Tibial artery (tissue), 4 donors: ENCODE measurements at regions not wholly inside any gene's neighbourhood (a gene's known extent, or its start where the extent isn't known, plus 50 kb on each side); places are given as distances from the start of the nearest gene placed in this dataset.

Source experiments
- DNase-seq, 2 donors: peaks; one replicate each; pipeline ENCODE4 v3.0.0-alpha.2; 2019
- H3K27ac ChIP-seq, 2 donors: fragments of 200-600 bp; sonication (generic) in 1 of 2; 1 replicate in 1 of 2; 2 replicates in 1 of 2; pipeline ENCODE4 v1.5.1; 2018 to 2019; ENCODE audit warnings: mild to moderate bottlenecking in 1 of 2
- H3K27me3 ChIP-seq, 2 donors: fragments of 200-600 bp; sonication (generic) in 1 of 2; one replicate each; pipeline versions ENCODE4 v1.5.1 to v1.6.0; 2016 to 2019
- H3K36me3 ChIP-seq, 3 donors: fragments of 200-600 bp; sonication (generic) in 2 of 3; one replicate each; pipeline ENCODE4 v1.5.1; 2016 to 2019; ENCODE audit warnings: mild to moderate bottlenecking in 2 of 3
- H3K4me1 ChIP-seq, 4 donors: fragments of 200-600 bp; sonication (generic) in 2 of 4; 1 replicate in 3 of 4; 2 replicates in 1 of 4; pipeline ENCODE4 v1.5.1; 2016 to 2019
- H3K4me3 ChIP-seq, 2 donors: fragments of 200-600 bp; sonication (generic) in 1 of 2; 1 replicate in 1 of 2; 2 replicates in 1 of 2; pipeline ENCODE4 v1.5.1; 2018 to 2019; ENCODE audit warnings: mild to moderate bottlenecking in 2 of 2
- H3K9me3 ChIP-seq, 3 donors: fragments of 200-600 bp; sonication (generic) in 1 of 3; one replicate each; pipeline ENCODE4 v1.5.1; 2016 to 2019
- intact Hi-C: fragments of 100-400 bp; cut with DNase I; formaldehyde crosslinking; loops from one replicate; pipeline ENCODE4 v1.15.0; 2023; ENCODE audit warnings: low total_unique reads
- TF ChIP-seq, protein P1 (sequence below), 2 experiments: fragments of 200-600 bp in 1 of 2; fragments of 450-650 bp in 1 of 2; IDR thresholded peaks; one replicate each; pipeline ENCODE4 v1.5.1; 2017 to 2019; ENCODE audit warnings: antibody characterized with exemption in 2 of 2, mild to moderate bottlenecking in 1 of 2, moderate library complexity in 1 of 2

DNA sequence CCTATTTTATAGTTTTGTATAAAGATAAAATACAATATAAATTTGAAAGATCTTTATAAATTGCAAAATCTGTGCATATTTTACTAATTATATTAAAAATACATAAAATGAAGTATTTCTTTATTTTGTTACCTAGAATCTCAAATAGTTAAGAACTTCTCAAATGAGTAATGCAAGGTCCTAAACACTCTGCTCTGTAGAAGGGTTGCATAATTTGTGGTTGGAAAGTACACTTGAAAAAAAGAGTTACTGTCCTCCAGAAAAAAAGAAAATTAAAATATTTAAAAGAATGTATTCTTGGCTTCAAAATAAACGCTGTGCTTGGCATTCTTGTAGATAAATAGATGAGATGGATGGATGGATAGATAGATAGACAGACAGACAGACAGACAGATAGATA, 428.8 kb upstream of the CDH6 start:
- Histone ChIP-seq H3K4me3 (no peak overlapping the region), H3K4me1 (peaks cover 0 to 32% (median 5%) of the 10 kb centered on the region in 4 donors), H3K27me3 (no peaks in the 10 kb centered on the region), H3K27ac (no peak overlapping the region), H3K36me3 (no peaks in the 10 kb centered on the region), H3K9me3 (no peaks in the 10 kb centered on the region)
- intact Hi-C loops, result no loop called here
- TF ChIP-seq, protein P1, sequence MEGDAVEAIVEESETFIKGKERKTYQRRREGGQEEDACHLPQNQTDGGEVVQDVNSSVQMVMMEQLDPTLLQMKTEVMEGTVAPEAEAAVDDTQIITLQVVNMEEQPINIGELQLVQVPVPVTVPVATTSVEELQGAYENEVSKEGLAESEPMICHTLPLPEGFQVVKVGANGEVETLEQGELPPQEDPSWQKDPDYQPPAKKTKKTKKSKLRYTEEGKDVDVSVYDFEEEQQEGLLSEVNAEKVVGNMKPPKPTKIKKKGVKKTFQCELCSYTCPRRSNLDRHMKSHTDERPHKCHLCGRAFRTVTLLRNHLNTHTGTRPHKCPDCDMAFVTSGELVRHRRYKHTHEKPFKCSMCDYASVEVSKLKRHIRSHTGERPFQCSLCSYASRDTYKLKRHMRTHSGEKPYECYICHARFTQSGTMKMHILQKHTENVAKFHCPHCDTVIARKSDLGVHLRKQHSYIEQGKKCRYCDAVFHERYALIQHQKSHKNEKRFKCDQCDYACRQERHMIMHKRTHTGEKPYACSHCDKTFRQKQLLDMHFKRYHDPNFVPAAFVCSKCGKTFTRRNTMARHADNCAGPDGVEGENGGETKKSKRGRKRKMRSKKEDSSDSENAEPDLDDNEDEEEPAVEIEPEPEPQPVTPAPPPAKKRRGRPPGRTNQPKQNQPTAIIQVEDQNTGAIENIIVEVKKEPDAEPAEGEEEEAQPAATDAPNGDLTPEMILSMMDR (IDR thresholded peaks at IDR 0.05), result no peak
- no peak for DNase-seq

DNA sequence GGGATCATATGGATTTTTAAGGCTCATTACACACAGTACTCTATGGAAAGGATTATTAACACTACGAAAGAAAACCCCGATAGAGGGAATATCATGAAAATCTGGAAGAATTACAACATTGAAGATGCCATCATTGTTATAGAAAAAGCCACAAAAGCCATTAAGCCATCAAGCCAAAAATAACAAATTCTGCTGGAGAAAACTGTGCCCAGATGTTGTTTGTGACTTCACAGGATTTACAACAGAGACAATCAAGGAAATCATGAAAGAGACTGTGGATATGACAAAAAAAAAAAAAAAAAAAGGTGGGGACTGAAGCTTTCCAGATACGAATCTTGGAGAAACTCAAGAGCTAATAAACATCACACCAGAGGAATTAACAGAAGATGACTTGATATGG, 433.8 kb upstream of the CDH6 start:
- H3K36me3 ChIP-seq, result no peaks in the 10 kb centered on the region
- H3K27me3 ChIP-seq, result no peaks in the 10 kb centered on the region
- TF ChIP-seq, protein P1 (IDR thresholded peaks at IDR 0.05), result no peak
- intact Hi-C loops, result no loop called here
- no peak overlapping the region for H3K27ac ChIP-seq
- no peak overlapping the region for H3K4me3 ChIP-seq
- H3K9me3 ChIP-seq, result no peaks in the 10 kb centered on the region
- no peak for DNase-seq
- H3K4me1 ChIP-seq, result peaks cover 0 to 4% (median 1%) of the 10 kb centered on the region in 4 donors

DNA sequence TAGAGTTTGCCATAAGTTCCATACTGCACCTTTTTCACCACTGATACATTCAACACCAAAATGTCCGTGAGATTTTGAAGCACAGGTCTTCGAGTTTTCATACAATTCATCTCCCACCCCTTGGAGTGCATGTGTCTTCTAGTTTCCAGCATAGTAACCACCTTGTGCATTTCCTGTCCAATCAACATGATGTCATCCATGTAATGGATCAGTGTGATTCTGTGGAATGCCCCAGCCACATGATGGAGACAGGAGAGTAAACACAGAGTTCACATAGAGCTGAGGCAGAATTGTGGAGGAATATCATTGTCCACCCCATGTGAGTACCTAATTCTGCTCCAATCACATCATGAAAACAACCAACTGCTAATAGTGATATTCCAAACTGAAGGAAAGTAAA, 441.5 kb upstream of the CDH6 start:
- Histone ChIP-seq H3K9me3 (no peaks in the 10 kb centered on the region), H3K36me3 (no peaks in the 10 kb centered on the region), H3K4me1 (no peaks in the 10 kb centered on the region), H3K4me3 (no peak overlapping the region), H3K27me3 (no peaks in the 10 kb centered on the region), H3K27ac (no peak overlapping the region)
- intact Hi-C loops, result no loop called here
- TF ChIP-seq, protein P1 (IDR thresholded peaks at IDR 0.05), result no peak
- no peak for DNase-seq

DNA sequence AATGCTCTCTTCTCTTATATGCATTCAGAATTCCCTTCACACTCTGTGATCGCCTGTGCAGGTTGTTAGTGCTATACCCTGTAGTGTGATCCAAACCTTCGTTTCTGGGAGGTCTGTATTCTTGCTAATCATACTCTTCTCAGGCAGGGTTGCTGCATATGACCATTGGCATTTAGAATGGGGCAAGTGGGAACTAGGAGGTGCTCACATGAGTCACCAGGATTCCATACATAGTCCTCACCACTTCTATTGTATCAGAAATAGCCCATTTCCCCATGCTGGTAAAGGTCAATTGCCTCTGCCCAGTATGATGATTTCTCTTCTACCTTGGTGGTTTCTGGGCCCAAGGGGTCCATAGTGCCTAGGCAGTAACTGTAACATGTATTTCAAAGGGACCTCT, 443.5 kb upstream of the CDH6 start:
- Histone ChIP-seq H3K27ac (no peak overlapping the region), H3K4me3 (no peak overlapping the region), H3K27me3 (no peaks in the 10 kb centered on the region), H3K9me3 (no peaks in the 10 kb centered on the region), H3K4me1 (no peaks in the 10 kb centered on the region), H3K36me3 (no peaks in the 10 kb centered on the region)
- intact Hi-C loops, result no loop called here
- DNase-seq, result no peak
- TF ChIP-seq, protein P1 (IDR thresholded peaks at IDR 0.05), result no peak

DNA sequence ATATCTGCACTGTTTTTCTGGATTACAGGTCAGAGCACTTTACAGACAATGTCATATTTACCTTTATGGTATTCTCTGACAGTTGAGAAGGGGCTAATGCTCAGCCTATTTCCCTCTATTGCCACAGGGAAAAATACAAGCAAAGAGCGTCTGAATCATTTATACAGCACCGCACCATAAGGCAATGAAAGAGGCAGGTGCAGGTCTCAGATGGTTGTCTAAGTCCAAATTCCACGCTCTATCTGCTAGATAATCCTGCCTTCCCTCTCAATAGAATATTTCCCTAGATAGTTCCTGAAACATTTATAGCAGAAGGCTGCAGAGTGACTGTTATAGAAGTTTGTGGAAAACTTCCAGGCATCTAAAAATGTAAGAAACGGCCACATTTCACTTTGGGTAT, 446.1 kb upstream of the CDH6 start:
- Histone ChIP-seq H3K36me3 (no peaks in the 10 kb centered on the region), H3K27me3 (no peaks in the 10 kb centered on the region), H3K4me3 (no peak overlapping the region), H3K4me1 (no peaks in the 10 kb centered on the region), H3K27ac (no peak overlapping the region), H3K9me3 (no peaks in the 10 kb centered on the region)
- TF ChIP-seq, protein P1 (IDR thresholded peaks at IDR 0.05), result no peak
- intact Hi-C loops, result no loop called here
- no peak for DNase-seq

DNA sequence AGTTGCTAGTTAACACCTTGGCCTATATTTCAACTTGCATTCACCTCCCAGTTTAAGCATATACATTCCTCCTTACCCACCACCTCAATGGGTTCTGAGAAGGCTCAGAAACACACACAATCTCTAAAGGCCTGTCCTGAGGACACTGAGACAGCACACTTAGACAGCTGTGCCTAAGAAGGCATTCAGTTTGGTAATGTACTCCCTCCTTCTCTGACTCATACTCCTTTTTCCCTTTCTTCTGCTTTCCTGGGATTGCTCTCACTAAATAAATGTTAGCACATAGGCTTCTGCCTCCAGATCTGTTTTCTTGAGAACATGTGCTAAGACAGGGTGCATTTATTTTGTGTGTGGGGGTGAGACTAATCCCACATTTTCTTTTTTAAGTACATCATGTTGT, 456.8 kb upstream of the CDH6 start:
- TF ChIP-seq, protein P1 (IDR thresholded peaks at IDR 0.05), result no peak
- no peak overlapping the region for H3K4me3 ChIP-seq
- H3K27me3 ChIP-seq, result no peaks in the 10 kb centered on the region
- H3K4me1 ChIP-seq, result no peaks in the 10 kb centered on the region
- no peaks in the 10 kb centered on the region for H3K36me3 ChIP-seq
- no peaks in the 10 kb centered on the region for H3K9me3 ChIP-seq
- intact Hi-C loops, result no loop called here
- H3K27ac ChIP-seq, result no peak overlapping the region
- DNase-seq, result no peak
